H54 (cell line): ENCODE measurements at regions not wholly inside any gene's neighbourhood (a gene's known extent, or its start where the extent isn't known, plus 50 kb on each side); places are given as distances from the start of the nearest gene placed in this dataset.
"Not testable (repeated sequence)": the region's sequence is repeated elsewhere in the genome, so short reads cannot be mapped to it uniquely, and the experiment has no call there.

ENCODE experiments used
- DNase-seq: peaks from one replicate; pipeline ENCODE4 v3.0.0; 2011; ENCODE audit warnings: low spot score, mixed read lengths; ENCODE audit not compliant: insufficient read length
- FAIRE-seq: peaks from 3 replicates; lab custom pipeline; 2011; peaks lifted over from hg19 to GRCh38; lab: Jason Lieb, UNC
- POLR2A ChIP-seq: IDR thresholded peaks from 2 replicates; pipeline ENCODE4 v1.6.1; 2011; ENCODE audit warnings: low read depth, mild to moderate bottlenecking, low read length

DNA sequence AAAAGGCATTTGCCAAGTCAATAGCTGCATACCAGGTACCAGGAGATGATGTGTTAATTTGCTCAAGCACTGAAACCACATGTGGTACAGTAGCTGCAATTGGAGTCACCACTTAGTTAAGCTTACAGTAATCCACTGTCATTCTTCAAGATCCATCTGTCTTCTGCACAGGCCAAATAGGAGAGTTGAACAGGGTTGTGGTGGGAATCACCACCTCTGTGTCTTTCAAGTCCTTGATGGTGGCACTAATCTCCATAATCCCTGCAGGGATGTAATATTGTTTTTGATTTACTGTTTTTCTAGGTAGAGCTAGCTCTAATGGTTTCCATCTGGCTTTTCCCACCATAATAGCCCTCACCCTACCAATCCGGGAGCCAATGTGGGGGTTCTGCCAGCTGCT is 91.9 kb downstream of the FCRL5 start:
- no peak for TF ChIP-seq POLR2A

DNA sequence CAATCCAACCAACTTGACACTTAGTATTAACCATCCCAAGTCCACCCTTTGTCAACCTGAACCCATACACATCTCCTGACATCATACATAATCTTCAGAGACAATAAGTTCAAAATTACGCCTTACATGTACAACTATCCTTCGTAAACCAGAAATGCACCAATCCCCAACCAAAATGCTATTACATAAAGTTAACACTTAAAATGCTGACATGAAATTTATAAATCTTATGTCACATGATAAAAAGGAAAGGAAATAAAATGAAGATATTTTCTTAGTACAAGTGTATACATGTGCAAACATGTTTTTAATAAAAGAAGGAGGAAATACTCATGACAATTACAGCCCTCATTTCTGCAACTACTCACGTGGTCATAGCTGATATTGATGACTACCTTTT is 95.0 kb downstream of the FCRL5 start:
- no peak for TF ChIP-seq POLR2A
- FAIRE-seq (no peak), DNase-seq (no peak)

More for the DNA sequence above, 91.9 kb downstream of the FCRL5 start:
- FAIRE-seq (no peak), DNase-seq (no peak)

DNA sequence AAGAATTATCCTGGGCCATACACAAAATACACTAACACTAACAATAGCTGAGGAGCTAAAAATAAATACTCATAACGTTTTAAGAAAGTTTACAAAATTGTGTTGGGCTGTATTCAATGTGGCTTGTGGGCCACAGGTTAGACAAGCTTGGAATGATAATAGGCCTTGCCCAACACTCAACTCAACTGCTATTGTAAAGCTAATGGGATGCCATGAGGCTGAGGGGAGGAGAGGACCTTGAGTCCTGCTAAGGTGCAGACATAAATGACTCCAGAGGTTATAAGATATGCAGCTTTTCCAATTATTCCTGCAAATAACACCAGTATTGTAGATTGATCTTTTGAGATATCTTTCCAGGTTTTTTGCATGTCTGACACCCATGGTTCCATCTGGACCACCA is 97.0 kb downstream of the FCRL5 start:
- FAIRE-seq (no peak), DNase-seq (no peak)
- TF ChIP-seq POLR2A = no peak

DNA sequence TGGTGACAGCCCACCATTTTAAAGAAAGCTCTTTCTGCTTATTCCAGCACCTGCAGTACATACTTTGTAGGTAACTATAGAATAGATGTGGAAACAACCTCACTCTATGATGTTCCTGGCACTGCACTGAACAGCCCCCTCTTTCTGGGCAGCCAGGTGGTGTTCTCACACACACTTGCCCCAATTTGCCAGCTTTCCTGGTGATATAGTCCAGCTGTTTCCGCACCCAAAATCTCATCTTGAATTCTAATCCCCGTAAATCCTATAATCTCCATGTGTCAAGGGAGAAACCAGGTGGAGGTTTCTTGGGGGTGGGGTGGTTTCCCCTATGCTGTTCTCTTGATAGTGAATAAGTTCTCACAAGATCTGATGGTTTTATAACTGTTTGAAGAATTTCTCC is 102.2 kb downstream of the FCRL5 start:
- DNase-seq (no peak), FAIRE-seq (no peak)
- TF ChIP-seq POLR2A = no peak

- no peak for TF ChIP-seq POLR2A
- FAIRE-seq = no peak
- DNase-seq = no peak
Observed at GRCh38 chr1:157448636-157449035, 103.7 kb downstream of the FCRL5 start.

- FAIRE-seq, DNase-seq: not testable (repeated sequence)
Observed at GRCh38 chr1:157446356-157446755, 106.0 kb downstream of the FCRL5 start.

DNA sequence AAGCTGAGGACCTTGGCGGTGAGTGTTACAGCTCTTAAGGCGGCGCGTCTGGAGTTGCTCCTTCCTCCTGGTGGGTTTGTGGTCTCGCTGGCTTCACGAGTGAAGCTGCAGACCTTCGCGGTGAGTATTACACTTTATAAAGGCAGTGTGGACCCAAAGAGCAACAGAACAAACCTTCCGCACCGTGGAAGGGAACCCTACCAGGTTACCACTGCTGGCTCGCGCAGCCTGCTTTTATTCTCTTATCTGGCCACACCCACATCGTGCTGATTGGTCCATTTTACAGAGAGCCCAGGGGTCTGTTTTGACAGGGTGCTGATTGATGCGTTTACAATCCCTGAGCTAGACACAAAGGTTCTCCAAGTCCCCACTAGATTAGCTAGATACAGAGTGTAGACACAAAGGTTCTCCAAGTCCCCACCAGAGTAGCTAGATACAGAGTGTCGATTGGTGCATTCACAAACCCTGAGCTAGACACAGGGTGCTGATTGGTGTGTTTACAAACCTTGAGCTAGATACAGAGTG is 106.6 kb downstream of the FCRL5 start:
- not testable (repeated sequence) for DNase-seq, FAIRE-seq

GRCh38 chr1:157442065-157442464 is 110.2 kb downstream of the FCRL5 start:
- no peak for FAIRE-seq
- TF ChIP-seq POLR2A = no peak
- no peak for DNase-seq

- no peak for TF ChIP-seq POLR2A
- DNase-seq (no peak), FAIRE-seq (no peak)
Observed at GRCh38 chr1:157439302-157439954, 112.9 kb downstream of the FCRL5 start.

- FAIRE-seq (no peak), DNase-seq (no peak)
Observed at GRCh38 chr1:157438613-157439012, 113.7 kb downstream of the FCRL5 start.

GRCh38 chr1:157438146-157438545 is 114.2 kb downstream of the FCRL5 start:
- TF ChIP-seq POLR2A = no peak
- no peak for FAIRE-seq
- no peak for DNase-seq

More at GRCh38 chr1:157438613-157439012, 113.7 kb downstream of the FCRL5 start:
- no peak for TF ChIP-seq POLR2A

DNA sequence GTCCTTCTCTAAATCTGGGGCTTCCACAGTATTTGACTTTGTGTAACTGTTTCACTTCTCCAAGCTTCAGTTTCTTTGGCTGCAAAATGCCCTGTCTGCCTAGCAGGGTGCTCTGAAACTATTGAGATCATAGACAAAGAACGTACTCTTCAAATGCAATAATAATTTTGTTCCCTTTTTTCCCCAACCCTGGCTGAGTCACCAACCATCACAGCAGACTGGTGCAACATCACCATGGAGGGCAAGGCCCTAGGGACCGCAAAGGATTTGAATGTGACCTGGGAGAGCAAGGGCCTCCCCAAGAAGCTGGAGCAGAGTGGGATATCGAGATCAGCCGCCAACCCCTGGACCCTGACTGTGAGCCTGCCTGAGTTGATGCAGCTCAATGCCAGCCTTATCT is 115.0 kb downstream of the FCRL5 start:
- no peak for TF ChIP-seq POLR2A
- DNase-seq = no peak
- no peak for FAIRE-seq

- TF ChIP-seq POLR2A = no peak
- DNase-seq (no peak), FAIRE-seq (no peak)
Observed at GRCh38 chr1:157431751-157432150, 120.6 kb downstream of the FCRL5 start.

GRCh38 chr1:157429601-157430240 is 122.6 kb downstream of the FCRL5 start:
- TF ChIP-seq POLR2A = no peak
- no peak for FAIRE-seq
- DNase-seq = no peak

GRCh38 chr1:157423764-157424163 is 128.6 kb downstream of the FCRL5 start:
- FAIRE-seq, DNase-seq: not testable (repeated sequence)
